ENCODE measurements at regions not wholly inside any gene's neighbourhood (a gene's known extent, or its start where the extent isn't known, plus 50 kb on each side); places are given as distances from the start of the nearest gene placed in this dataset.

DNA sequence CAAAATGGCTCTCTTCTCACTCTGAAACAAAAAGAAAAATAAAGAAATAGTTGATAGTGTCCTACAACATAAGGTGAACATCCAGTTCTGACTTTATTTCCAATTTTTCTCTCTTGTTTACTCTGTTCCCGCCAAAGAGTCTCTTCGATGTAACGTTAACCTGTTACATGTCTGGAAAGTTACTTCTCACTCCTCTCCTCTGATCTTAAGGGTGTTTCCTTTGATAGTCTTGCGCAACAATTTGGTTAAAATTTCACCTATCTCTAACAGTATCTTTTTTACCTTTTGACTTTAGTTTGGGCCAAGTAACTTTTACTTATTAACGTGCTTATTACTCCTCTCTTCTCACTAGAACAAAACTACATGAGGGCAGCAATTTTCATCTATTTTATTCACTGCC lies 1450.2 kb downstream of the BRINP3 start:
- TF ChIP-seq, protein P1, sequence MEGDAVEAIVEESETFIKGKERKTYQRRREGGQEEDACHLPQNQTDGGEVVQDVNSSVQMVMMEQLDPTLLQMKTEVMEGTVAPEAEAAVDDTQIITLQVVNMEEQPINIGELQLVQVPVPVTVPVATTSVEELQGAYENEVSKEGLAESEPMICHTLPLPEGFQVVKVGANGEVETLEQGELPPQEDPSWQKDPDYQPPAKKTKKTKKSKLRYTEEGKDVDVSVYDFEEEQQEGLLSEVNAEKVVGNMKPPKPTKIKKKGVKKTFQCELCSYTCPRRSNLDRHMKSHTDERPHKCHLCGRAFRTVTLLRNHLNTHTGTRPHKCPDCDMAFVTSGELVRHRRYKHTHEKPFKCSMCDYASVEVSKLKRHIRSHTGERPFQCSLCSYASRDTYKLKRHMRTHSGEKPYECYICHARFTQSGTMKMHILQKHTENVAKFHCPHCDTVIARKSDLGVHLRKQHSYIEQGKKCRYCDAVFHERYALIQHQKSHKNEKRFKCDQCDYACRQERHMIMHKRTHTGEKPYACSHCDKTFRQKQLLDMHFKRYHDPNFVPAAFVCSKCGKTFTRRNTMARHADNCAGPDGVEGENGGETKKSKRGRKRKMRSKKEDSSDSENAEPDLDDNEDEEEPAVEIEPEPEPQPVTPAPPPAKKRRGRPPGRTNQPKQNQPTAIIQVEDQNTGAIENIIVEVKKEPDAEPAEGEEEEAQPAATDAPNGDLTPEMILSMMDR (IDR thresholded peaks at IDR 0.05; ENCODE audit: extremely low read depth, low read depth, low read length), result no peak
- Histone ChIP-seq H3K36me3 (ENCODE audit: insufficient read depth, low read length) (no peaks in the 10 kb centered on the region), H3K9me3 (ENCODE audit: low read depth, low read length) (peaks cover 3% of the 10 kb centered on the region), H3K27ac (ENCODE audit: low read depth, low read length) (no peak overlapping the region), H3K4me3 (ENCODE audit: insufficient read depth, low read length) (no peak overlapping the region), H2AFZ (ENCODE audit: low read length) (no peak overlapping the region), H3K4me2 (ENCODE audit: insufficient read depth, low read length) (no peak overlapping the region), H4K20me1 (ENCODE audit: insufficient read depth, low read length) (no peaks in the 10 kb centered on the region), H3K79me2 (ENCODE audit: insufficient read depth, low read length) (no peaks in the 10 kb centered on the region), H3K27me3 (ENCODE audit: insufficient read depth, low read length) (no peaks in the 10 kb centered on the region), H3K4me1 (ENCODE audit: insufficient read depth, low read length) (no peaks in the 10 kb centered on the region)
- DNase-seq (ENCODE audit: insufficient read length, low spot score, missing footprints), result no peak

DNA sequence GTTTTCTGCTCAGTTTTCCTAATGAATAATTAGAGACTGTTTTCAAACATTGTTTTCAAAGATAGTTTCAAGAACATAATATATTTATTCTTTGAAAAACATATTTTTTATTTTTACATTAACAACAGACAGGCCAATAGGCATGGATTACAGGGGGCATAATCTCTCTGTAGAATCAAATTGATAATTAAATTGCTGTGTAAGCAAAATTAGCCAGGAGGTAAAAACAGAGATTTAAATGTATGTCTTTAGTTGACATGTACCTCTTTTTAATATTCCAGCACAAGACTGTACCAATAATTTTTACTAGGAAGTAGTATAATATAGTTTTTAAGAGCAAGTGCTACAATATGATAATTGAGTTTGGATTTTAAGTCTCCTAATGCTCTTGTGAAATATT lies 1444.5 kb downstream of the BRINP3 start:
- Histone ChIP-seq H3K4me2 (ENCODE audit: insufficient read depth, low read length) (no peak overlapping the region), H3K4me3 (ENCODE audit: insufficient read depth, low read length) (no peak overlapping the region), H3K36me3 (ENCODE audit: insufficient read depth, low read length) (no peaks in the 10 kb centered on the region), H3K27ac (ENCODE audit: low read depth, low read length) (no peak overlapping the region), H3K9me3 (ENCODE audit: low read depth, low read length) (peaks cover 3% of the 10 kb centered on the region), H3K27me3 (ENCODE audit: insufficient read depth, low read length) (no peaks in the 10 kb centered on the region), H2AFZ (ENCODE audit: low read length) (no peak overlapping the region), H4K20me1 (ENCODE audit: insufficient read depth, low read length) (no peaks in the 10 kb centered on the region), H3K79me2 (ENCODE audit: insufficient read depth, low read length) (no peaks in the 10 kb centered on the region), H3K4me1 (ENCODE audit: insufficient read depth, low read length) (no peaks in the 10 kb centered on the region)
- TF ChIP-seq, protein P1 (IDR thresholded peaks at IDR 0.05; ENCODE audit: extremely low read depth, low read depth, low read length), result no peak
- DNase-seq (ENCODE audit: insufficient read length, low spot score, missing footprints), result no peak

DNA sequence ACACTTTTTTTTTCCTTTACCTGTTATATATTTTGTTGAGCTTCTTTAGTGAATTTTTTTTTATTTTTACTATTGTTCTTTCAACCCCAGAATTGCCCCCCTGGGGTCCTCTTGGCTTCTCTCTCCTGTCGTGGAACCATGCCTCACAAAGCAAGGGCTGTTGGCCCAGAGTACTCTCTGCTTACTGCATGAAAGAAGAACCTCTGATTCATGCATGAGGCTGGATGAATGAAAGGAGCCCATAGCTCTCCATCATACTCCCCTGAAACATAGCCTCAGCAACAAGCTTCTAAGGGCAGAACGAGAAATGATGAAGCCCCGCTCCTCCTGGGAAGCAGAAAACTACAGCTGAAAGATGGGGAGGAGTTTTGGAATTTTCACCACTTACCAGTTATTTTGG lies 1441.0 kb downstream of the BRINP3 start:
- Histone ChIP-seq H3K27ac (ENCODE audit: low read depth, low read length) (no peak overlapping the region), H3K36me3 (ENCODE audit: insufficient read depth, low read length) (no peaks in the 10 kb centered on the region), H4K20me1 (ENCODE audit: insufficient read depth, low read length) (no peaks in the 10 kb centered on the region), H2AFZ (ENCODE audit: low read length) (no peak overlapping the region), H3K4me2 (ENCODE audit: insufficient read depth, low read length) (no peak overlapping the region), H3K27me3 (ENCODE audit: insufficient read depth, low read length) (no peaks in the 10 kb centered on the region), H3K4me1 (ENCODE audit: insufficient read depth, low read length) (no peaks in the 10 kb centered on the region), H3K9me3 (ENCODE audit: low read depth, low read length) (no peaks in the 10 kb centered on the region), H3K4me3 (ENCODE audit: insufficient read depth, low read length) (no peak overlapping the region), H3K79me2 (ENCODE audit: insufficient read depth, low read length) (no peaks in the 10 kb centered on the region)
- DNase-seq (ENCODE audit: insufficient read length, low spot score, missing footprints), result no peak
- TF ChIP-seq, protein P1 (IDR thresholded peaks at IDR 0.05; ENCODE audit: extremely low read depth, low read depth, low read length), result no peak

DNA sequence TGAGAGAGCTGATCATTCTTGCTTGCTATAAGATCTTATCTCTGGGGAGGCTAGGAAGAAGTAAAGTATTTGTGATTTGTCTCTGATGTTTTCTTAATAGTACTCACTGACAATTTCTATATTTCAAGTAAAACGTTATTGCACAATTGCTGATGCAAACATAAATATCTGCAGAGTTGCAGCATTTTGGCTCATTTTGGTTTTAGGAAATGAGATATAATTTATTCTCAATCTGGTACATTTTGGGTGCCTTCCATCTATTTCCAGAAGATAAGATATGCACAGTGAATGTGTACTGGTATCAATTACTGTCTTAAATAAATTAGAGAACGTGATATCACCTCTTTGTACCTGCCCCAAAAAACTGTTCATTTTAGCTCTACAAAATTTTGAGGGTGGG lies 1431.5 kb downstream of the BRINP3 start:
- H3K4me2 ChIP-seq (ENCODE audit: insufficient read depth, low read length), result no peak overlapping the region

More for the DNA sequence above, 1431.5 kb downstream of the BRINP3 start:
- H3K27me3 ChIP-seq (ENCODE audit: insufficient read depth, low read length), result no peaks in the 10 kb centered on the region
- no peaks in the 10 kb centered on the region for H3K36me3 ChIP-seq (ENCODE audit: insufficient read depth, low read length)
- H3K9me3 ChIP-seq (ENCODE audit: low read depth, low read length), result no peaks in the 10 kb centered on the region
- no peaks in the 10 kb centered on the region for H3K79me2 ChIP-seq (ENCODE audit: insufficient read depth, low read length)
- TF ChIP-seq, protein P1 (IDR thresholded peaks at IDR 0.05; ENCODE audit: extremely low read depth, low read depth, low read length), result no peak
- H4K20me1 ChIP-seq (ENCODE audit: insufficient read depth, low read length), result no peaks in the 10 kb centered on the region
- no peak for DNase-seq (ENCODE audit: insufficient read length, low spot score, missing footprints)
- H2AFZ ChIP-seq (ENCODE audit: low read length), result no peak overlapping the region
- no peaks in the 10 kb centered on the region for H3K4me1 ChIP-seq (ENCODE audit: insufficient read depth, low read length)
- H3K4me3 ChIP-seq (ENCODE audit: insufficient read depth, low read length), result no peak overlapping the region
- no peak overlapping the region for H3K27ac ChIP-seq (ENCODE audit: low read depth, low read length)
